GM21723 (cell line): ENCODE measurements at regions not wholly inside any gene's neighbourhood (a gene's known extent, or its start where the extent isn't known, plus 50 kb on each side); places are given as distances from the start of the nearest gene placed in this dataset.
"Not testable (repeated sequence)": the region's sequence is repeated elsewhere in the genome, so short reads cannot be mapped to it uniquely, and the experiment has no call there.

Experiments used
- ATAC-seq: cut with Tn5 transposase; IDR thresholded peaks from one replicate; pipeline ENCODE4 v1.9.1; 2021; ENCODE audit warnings: mild to moderate bottlenecking, moderate library complexity; ENCODE audit not compliant: unreplicated experiment

DNA sequence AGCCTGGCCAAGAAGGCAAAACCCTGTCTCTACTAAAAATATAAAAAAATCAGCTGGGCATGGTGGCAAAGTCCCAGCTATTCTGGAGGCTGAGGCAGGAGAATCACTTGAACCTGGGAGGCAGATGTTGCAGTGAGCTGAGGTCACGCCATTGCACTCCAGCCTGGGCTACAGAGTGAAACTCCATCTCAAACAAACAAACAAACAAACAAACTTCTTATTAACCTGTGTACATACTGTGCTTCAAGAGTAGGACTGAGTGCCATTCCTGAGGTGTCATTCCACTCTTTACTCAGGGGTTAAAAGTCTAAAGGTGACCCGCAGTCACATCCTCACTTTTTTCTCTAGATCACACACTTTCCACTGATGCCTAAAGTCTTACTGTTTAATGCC, 169.4 kb upstream of the MKLN1 start:
- ATAC-seq, result not testable (repeated sequence)

DNA sequence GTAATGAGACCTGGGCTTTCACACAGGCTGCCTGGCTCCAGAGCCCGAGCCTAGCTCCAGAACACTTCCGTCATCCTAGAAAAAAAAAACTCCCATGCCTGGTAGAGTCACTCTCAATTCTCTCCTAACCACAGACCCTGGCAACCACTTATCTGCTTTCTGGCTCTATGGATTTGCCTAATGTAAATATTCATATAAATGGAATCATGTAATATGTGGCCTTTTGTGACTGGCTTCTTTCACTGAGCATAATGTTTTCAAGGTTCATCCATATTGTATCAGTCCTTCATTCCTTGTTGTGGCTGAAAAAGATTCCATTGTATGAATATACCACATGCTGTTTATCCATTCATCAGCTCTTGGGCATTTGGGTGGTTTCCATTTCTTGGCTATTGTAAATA, 167.7 kb upstream of the MKLN1 start:
- no peak for ATAC-seq

DNA sequence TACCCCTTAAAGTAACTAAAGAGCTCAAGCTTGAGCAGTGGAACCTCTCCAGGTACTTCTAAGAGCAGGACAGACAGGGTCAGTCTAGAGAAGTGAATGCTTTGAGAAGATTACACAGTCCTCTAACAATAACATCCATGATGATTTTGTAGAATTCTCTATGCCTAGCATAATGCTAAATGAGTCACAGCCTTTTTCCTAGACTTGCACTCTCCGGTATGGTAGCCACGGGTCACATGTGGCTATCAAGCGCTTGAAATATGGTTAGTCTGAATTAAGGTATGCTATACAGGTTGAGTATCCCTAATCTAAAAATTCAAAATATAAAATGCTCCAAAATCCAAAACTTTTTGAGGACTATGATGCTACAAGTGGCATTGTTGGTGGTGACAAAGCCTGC, 166.6 kb upstream of the MKLN1 start:
- no peak for ATAC-seq

DNA sequence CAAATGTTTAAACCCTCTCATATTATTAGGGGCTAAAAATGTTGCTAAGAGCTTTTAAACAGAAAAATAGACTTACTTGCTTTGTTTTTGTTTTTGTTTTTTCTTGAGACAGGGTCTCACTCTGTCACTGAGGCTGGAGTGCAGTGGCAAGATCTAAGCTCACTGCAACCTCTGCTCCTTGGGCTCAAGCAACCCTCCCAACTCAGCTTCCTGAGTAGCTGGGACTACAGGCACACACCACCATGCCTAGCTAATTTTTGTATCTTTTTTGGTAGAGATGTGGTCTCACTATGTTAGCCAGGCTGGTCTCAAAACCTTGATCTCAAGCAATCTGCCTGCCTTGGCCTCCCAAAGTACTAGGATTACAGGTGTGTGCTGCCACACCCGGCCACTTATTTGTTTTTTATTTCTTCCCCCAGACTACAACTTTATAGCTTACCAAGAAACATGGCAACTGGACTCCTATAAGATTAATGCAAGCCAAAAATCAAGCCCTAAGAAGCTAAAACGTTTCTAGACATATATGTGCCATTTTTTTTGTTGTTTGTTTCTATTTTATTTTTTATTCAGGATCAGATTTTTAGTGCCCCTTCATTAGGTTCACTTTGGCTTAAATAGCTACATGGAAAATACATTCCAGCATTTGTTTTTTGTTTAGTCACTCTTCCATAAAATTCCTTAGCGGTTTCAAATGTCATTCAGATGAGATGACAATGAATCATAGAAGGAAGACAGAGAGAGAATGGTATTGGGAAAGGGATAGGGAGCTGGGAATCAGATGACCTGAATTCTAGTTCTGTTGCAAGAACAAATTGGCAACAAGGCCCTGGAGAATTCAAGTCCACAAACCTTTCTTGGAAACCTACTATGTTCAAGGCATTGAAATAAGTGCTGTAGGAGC, 163.4 kb upstream of the MKLN1 start:
- no peak for ATAC-seq

DNA sequence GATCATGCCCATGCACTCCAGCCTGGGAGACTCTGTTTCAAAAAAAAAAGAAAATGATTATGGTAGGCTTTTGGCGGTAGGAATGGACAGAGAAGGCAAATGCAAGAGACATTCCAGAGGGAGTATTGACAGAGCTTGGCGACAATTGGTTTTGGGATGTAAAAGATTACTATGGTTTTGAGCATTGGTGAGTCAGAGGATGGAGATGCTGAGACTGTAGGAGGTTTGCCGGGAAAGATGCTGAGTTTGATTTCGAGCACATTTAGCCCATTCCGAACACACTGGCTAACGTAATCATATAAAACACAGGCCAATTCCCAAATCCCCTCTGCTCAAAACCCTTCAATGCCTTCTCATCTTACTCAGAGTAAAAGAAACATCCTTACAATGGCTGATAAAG, 161.6 kb upstream of the MKLN1 start:
- no peak for ATAC-seq

DNA sequence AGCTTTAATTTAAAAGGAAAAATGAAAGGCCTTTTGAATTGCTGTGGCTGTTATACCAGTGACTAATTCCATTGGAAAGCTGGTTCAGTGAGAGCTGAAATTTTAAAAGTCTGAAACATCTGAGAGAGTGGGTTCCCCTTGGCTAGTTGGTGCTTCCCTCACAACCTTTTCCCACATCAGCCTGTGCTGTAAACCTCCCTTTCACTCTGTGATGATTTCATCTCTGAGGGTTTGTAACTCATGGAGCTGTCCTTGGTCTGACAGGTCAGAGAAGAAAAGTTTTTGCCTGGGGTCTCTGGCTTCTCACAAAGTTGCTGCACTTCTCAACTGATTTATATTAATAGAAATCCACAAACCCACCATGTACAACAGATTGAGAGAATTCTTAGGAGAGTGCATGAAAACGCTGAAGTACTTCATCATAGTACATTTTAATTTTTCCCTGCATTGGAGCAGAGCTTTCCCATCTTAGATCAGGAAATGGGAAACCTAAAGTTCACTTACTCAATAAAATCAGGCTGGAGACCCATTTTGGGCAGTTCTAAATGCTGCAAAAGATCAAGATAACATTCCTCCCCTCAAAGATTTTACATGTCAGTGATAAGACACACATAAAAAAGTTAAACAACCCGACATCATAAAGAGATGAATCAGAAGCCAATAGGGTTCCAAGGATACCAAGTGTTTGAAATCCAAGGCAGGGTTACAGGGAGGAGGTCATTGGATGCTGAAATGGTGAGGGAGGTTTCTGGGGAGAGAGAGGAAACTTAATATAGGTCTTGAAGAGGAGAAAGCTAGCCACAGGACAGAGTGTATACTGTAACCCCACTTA, 157.0 kb upstream of the MKLN1 start:
- no peak for ATAC-seq

DNA sequence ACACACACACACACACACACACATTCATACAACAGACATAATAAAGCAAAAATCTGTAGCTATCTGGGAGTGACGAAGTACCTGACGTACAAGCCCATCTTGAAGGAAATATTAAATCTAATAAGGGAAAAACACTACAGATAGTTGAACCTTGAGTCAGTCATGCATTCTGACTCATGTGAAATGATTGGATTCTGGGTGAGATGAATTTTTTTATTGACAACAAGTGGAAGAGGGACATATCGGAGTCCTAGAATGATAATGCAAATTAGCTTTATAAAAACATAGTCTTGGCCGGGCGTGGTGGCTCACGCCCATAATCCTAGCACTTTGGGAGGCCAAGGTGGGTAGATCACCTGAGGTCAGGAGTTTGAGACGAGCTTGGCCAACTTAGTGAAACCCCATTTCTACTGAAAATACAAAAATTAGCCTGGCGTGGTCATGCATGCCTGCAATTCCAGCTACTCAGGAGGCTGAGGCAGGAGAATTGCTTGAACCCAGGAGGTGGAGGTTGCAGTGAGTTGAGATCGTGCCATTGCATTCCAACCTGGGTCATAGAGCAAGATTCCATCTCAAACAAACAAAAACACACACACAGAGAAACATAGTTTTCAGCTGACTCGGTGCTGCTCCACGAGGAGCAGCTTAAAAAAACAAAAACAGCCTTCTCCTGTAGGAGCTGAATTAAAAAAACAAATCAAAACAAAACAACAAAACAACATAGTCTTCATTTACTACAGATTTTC, 154.4 kb upstream of the MKLN1 start:
- ATAC-seq, result no peak

DNA sequence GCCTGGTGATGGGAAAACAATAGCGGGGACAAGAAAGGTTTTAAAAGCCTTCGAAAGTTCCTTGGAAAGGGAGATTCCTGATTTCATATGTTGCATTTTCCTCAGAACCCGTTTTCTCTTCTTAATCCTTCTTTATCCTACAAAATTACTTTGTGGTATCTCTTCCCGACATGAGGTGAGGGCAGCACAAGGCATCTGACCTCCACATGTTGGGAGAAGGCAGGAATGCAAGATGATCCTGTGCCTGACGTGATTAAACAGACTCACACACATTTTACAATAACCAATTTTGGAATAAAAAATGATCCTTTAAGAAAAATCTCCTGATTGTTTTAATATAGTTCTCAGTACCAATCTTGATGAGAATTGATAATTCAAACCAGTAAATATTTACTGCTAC, 153.3 kb upstream of the MKLN1 start:
- ATAC-seq, result no peak

DNA sequence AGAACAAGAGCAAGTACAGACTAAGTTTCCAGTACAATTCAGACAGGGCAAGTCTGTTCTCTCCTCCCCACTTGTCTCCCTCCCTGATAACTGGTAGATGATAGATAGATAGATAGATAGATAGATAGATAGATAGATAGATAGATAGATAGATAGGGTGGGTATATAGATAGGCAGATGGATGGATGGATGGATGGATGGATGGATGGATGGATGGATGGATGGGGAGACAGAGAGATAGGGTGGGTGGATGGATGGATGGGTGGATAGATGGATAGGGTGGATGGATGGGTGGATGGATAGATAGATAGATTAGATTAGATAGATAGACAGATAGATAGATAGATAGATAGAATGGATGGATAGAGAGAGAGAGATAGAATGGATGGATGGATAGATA, 152.8 kb upstream of the MKLN1 start:
- ATAC-seq, result no peak

DNA sequence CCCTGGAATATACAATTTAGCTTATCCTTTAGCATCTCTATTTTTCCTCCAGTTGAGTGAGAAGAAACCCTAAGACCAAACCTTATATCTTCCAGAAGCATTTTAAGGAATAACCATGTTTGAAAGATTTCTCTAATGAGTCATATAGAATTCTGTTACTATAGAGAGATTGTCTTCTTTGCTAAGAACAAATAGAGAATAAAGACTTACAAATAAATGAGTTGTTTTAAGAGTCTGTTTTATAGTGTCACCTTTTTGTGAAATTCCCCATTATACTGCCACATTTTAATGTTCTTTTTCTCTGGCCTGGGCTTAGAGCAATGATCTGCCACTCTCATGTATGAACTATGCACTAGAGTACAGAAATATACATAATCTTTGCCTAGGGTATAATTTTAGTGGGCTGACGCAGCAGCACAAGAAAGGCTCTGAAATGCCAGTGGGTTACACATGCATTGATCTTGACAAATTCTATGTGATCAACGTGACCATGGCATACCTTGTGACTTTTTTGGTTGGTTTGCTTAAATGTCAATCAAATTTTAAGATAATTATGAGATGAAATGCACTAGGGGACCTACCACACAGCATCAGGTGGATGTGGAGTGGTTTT, 145.1 kb upstream of the MKLN1 start:
- no peak for ATAC-seq

DNA sequence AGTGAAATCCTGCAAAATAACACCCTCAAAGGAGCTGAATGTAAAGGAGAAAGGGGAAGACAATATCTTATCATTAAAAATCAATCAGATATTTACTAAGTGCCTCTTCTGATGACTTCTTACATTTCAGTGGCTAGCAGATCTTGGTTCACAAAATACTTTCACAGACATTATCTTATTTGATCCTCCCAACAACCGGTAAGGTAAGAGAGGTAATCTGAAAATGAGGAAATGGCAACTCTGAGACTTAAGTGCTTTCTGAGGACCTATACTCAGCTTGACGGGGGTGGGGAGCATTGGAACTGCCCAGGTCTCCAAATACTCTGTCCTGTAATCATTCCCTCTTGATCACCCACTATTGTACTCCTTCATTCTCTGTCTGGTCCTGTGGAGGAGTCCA, 144.6 kb upstream of the MKLN1 start:
- no peak for ATAC-seq

DNA sequence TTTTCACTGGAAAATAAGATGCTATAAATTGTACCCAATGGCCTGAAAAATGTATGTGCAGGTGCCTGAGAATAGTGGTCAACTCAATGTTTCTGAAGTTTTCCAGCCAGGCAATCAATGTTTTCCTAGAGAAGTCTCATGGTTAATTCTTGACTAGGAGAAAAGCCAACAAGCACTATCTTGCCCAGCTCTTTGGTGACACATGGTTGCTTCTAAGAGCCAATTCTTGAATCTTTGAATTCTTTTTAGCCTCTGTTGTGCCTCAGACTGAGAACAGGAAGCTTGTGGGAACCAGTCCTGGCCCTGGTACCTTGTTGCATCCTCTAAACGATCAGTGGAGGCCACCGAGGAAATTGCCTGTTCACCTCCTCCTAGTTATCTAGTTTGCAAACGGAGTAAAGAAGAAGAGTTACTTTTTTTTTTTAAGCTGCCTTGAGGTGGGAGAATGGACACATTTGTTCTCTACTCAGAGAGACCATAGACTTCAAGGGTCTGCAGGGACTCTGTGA, 144.0 kb upstream of the MKLN1 start:
- ATAC-seq, result no peak

DNA sequence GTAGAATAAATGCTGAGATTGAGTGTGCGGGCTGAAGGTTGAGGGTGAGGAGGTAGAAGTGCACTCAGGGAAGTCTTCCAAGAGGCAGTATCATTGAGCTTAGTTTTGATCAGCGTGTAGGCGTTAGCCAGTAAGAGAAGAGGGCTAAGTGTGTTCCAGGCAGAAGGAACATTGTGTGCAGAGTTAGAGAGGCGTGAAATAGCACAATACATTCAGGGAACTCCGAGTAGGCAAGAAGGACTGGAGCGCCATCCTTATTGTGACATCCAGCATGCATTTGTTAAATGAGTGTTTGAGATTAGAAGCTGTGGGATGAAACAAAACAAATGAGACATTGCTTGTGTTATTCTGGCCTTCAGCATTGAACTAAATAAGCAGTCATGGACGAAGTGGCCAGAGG, 140.9 kb upstream of the MKLN1 start:
- ATAC-seq, result no peak

DNA sequence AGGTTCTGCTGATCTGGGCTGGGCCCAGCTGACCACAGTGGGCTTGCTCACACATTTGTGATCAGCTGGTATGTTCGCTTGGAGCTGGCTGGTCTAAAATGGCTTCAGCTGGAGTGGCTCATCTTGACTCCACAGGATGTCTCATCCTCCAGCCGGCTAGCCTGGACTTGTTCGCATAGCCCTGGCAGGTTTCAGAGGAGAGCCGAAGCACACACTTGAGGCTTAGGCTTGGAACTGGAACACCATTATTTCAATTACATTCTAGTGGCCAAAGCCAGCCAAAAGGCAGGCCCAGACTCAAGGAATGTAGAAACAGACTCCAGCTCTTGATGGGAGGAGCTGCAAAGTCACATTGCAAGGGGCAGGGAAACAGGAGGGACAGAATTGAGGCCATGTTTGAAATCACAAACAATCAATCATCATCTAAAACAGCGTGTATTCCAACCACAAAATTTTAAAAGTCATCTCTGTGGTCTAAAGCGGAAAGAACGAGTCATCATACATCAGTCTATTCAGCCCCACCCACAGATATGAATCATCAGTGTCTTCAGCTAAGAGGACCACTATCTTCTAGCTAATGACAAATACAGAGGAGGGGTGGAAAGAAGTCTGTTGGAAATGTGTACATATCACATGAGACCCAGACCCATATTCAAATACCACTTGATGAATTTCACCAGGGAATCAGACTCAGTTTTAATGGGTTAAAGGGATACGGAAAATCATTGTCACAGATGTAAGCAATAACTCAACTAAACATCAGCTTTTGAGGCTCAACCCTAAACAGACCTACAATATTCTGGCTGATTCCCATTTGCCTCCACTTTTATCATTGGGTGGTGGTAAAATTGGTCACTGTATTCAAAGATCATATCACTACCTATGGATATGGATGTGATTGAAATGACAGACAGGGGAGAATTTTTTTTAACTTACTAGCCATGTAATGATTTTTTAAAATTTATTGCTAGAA, 139.0 kb upstream of the MKLN1 start:
- peak; percentile 71 for ATAC-seq

DNA sequence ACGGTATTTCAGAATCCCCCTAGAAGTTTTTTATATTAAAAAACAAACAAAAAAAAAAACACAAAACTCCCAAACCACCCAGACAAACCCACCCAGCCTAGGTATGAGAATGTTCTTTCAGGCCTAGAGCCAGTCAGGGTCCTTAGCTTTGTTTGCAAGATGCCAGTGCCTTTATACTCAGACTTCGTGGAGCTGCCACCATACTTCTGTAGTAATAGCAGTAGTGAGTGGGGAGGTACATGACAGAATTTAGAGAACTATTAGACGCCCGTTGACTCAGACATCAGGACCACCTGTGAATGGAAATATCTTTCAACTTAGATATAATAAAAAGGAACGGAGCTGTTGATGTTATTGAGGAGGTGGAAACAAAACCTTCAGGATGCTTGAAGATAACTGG, 138.2 kb upstream of the MKLN1 start:
- ATAC-seq, result no peak

DNA sequence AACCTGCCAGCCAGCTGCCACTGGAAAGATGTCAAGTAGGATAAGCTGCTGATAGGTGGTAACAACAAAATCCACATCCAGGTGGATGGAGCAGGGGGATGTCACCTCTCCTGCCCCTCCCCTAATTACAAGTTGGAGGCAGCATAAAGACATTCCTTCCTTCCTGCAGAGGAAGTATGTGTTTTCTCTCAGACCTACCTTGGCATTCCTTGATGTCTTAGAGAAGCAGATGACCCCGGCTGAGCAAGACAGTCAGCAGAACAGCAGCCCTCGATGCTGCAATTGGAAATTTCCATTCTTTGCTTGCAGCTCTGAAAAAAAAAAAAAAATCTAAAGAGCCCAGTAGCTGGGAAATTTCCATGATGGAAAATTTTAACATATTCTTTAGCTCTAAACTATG, 137.5 kb upstream of the MKLN1 start:
- no peak for ATAC-seq

DNA sequence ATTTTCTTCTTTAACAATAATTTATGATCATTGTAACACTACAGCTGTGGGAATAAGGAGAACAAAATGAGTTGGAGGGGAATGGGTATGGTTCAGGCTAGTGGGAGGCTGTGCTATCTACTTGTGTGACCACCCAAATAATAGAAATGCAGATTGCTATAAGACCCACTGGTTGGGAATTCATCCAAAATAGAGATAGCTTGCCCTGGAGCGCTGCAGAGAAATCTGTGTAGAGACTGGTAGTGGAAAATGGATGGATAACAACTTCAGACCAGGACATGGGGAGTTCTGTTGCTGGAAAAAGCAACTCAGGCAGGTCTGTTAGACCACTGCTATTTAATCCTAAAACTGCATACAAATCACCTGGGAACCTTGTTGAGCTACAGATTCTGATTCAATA, 137.1 kb upstream of the MKLN1 start:
- ATAC-seq, result no peak

DNA sequence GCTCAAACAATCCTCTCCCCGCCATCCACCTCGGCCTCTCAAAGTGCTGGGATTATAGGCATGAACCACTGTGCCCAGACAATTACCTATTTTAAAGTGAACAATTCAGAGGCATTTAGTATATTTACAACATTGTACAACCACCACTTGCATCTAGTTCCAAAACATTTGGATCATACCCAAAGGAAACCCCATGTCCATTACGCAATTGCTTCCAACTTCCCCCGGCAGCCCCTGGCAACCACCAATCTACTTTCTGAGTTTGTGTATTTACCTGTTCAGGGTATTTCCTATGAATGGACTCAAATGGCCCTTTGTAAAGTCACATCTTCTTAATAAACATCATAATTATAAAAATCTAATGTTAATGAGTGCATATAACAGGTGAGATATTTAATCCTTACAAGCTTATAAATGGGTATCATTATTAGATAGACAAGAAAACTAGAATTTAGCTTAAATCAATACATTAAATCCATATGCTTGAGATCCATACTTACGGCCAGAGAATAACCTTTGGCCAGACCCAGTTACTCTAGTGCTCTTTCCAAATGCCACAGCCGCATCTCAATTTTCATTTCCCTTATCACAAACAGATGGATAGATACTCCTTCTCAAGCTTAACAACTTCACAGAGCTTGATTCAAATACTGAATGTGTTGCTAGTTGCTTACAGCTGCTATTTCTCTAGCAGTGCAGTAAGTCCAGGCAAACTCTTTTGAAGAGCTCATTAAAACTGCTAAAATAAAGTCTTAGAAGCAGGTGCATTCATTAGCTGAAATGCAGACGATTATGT, 133.4 kb upstream of the MKLN1 start:
- ATAC-seq, result no peak

DNA sequence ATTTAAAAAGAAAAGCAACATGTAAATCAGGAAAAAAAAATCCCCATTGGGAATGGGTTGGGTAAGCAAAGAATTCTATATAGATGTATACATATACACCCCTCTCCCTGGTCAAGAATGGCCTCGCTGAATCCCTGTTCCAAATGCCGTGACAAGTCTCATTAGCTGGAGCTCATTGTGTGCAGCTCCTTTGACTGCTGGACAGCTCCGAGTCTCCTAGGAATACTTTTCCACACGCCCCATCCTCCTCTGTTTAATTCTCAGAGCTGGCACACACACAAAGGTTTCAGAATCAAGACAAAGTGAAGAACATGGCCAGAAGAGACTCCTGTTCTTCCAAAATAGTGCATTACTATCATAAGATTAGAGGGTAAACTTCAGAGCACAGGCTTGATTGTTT, 130.9 kb upstream of the MKLN1 start:
- ATAC-seq, result no peak
